ENCODE measurements at regions not wholly inside any gene's neighbourhood (a gene's known extent, or its start where the extent isn't known, plus 50 kb on each side); places are given as distances from the start of the nearest gene placed in this dataset.

- H3K27me3 ChIP-seq (replicated peaks in 1 of 2; ENCODE audit: control insufficient read depth in 2 of 2, insufficient read depth in 2 of 2, low read length in 1 of 2) = no peaks in the 10 kb centered on the region
- no peak for DNase-seq (ENCODE audit: low read depth, low spot score)
- intact Hi-C loops (cut with micrococcal nuclease; ENCODE audit: unreplicated experiment) (no loop called here), in situ Hi-C loops (cut with MboI) (no loop called here)
- H3K4me2 ChIP-seq (ENCODE audit: control insufficient read depth, insufficient read depth) = no peak overlapping the region
- no peak for FAIRE-seq
- WGBS (ENCODE audit: insufficient coverage, insufficient replicate concordance, low lambda C conversion rate, missing lambda C conversion rate) = 66% methylated on average over 4 of the region's 4 CpGs
- H2AFZ ChIP-seq (ENCODE audit: control insufficient read depth, low read depth, low read length) = no peak overlapping the region
- no peak overlapping the region for H3K4me3 ChIP-seq
- ChIA-PET CTCF (interaction anchor here (1.1 to 1.4 kb wide), 2 partner anchors 35 to 202 kb away, joined by 3 to 4 read pairs; no protein-coding TSS in a partner anchor), POLR2A (interaction anchor here (2.3 kb wide), 1 partner anchor 35 kb away, joined by 8 read pairs; no protein-coding TSS in a partner anchor), SMC1A (ENCODE audit: uncharacterized antibody, unreplicated experiment) (interaction anchor here (0.8 to 11.2 kb wide), 5 partner anchors 11 to 74 kb away, joined by 3 to 185 read pairs (median 4); no protein-coding TSS in a partner anchor), RAD21 (ENCODE audit: unreplicated experiment) (interaction anchor here (3.9 to 7.0 kb wide), 2 partner anchors 35 to 38 kb away, joined by 28 to 76 read pairs; no protein-coding TSS in a partner anchor)
- H3K36me3 ChIP-seq (ENCODE audit: control insufficient read depth in 2 of 2, insufficient read depth in 2 of 2, low read length in 1 of 2) = no peaks in the 10 kb centered on the region
- no peak overlapping the region for H3K27ac ChIP-seq (ENCODE audit: control insufficient read depth, insufficient read depth)
- H3K79me2 ChIP-seq (ENCODE audit: control insufficient read depth, insufficient read depth, low read length) = no peaks in the 10 kb centered on the region
- H3K9me3 ChIP-seq (replicated peaks; ENCODE audit: control insufficient read depth, insufficient read depth, low read length) = 0 out of 3 replicates have a peak, but pooled peaks cover 2% of the 10 kb centered on the region
- TF ChIP-seq PRDM15 (CRISPR knock-in tag; IDR thresholded peaks at IDR 0.05) (no peak), GATAD2B (conservative IDR thresholded peaks at IDR 0.05; ENCODE audit: low read depth) (no peak), CHD4 (IDR thresholded peaks at IDR 0.05) (no peak), MTA2 (IDR thresholded peaks at IDR 0.05; ENCODE audit: low read depth) (0 out of 2 replicates have a peak, but pooled peaks have one; percentile 16), JUND (IDR thresholded peaks at IDR 0.05; ENCODE audit: low read depth, low read length) (no peak), ZBTB40 (IDR thresholded peaks at IDR 0.05; ENCODE audit: borderline replicate concordance) (peak; percentile 75)
- H4K20me1 ChIP-seq (ENCODE audit: control insufficient read depth, insufficient read depth) = no peaks in the 10 kb centered on the region
- peaks cover 10% of the 10 kb centered on the region for H3K4me1 ChIP-seq (ENCODE audit: control insufficient read depth, insufficient read depth, low read length)
- H3K9ac ChIP-seq (ENCODE audit: control insufficient read depth, insufficient read depth, low read length) = no peak overlapping the region
- BruUV-seq (replicated peaks) = no TSS peak
- ATAC-seq = peak; percentile 49
These were observed 134.8 kb downstream of the MREG start for GRCh38 chr2:215878476-215879063.
